ENCODE measurements at regions not wholly inside any gene's neighbourhood (a gene's known extent, or its start where the extent isn't known, plus 50 kb on each side); places are given as distances from the start of the nearest gene placed in this dataset.

DNA sequence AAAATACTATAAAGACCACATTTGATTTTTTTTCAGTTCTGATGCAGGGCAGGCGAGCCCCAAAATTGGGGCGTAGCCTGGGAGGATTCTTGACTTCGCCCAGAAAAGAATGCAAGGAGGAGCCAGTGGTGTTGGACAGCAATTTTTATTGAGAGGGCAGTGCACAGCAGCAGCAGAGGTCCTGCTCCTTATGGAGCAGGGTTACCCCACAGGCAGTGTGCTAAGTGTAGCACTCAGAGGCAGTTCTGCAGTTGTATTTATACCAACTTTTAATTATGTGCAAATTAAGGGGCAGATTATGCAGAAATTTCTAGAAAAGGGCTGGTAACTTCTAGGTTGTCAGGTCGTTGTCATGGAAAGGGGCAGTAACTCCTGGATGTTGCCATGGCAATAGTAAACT lies 69.9 kb downstream of the GASK1B start:
- intact Hi-C loops (cut with DNase I; ENCODE audit: low total_unique reads) = no loop called here
- DNase-seq = no peak
- Histone ChIP-seq H3K9me3 (no peaks in the 10 kb centered on the region), H3K4me3 (no peak overlapping the region), H3K27me3 (replicated peaks in 1 of 7) (no peaks in the 10 kb centered on the region), H3K4me1 (no peaks in the 10 kb centered on the region), H3K27ac (no peak overlapping the region), H3K36me3 (no peaks in the 10 kb centered on the region)
- WGBS, 5 donors = 74 to 89% (median 83%) methylated on average over 4 of the region's 4 CpGs
- TF ChIP-seq POLR2AphosphoS5 (IDR thresholded peaks at IDR 0.05) = no peak
- no peak for TF ChIP-seq POLR2A (IDR thresholded peaks at IDR 0.05)
- TF ChIP-seq, protein P1, sequence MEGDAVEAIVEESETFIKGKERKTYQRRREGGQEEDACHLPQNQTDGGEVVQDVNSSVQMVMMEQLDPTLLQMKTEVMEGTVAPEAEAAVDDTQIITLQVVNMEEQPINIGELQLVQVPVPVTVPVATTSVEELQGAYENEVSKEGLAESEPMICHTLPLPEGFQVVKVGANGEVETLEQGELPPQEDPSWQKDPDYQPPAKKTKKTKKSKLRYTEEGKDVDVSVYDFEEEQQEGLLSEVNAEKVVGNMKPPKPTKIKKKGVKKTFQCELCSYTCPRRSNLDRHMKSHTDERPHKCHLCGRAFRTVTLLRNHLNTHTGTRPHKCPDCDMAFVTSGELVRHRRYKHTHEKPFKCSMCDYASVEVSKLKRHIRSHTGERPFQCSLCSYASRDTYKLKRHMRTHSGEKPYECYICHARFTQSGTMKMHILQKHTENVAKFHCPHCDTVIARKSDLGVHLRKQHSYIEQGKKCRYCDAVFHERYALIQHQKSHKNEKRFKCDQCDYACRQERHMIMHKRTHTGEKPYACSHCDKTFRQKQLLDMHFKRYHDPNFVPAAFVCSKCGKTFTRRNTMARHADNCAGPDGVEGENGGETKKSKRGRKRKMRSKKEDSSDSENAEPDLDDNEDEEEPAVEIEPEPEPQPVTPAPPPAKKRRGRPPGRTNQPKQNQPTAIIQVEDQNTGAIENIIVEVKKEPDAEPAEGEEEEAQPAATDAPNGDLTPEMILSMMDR (IDR thresholded peaks at IDR 0.05 in 8 of 11, conservative IDR thresholded peaks at IDR 0.05 in 3 of 11) = no peak

DNA sequence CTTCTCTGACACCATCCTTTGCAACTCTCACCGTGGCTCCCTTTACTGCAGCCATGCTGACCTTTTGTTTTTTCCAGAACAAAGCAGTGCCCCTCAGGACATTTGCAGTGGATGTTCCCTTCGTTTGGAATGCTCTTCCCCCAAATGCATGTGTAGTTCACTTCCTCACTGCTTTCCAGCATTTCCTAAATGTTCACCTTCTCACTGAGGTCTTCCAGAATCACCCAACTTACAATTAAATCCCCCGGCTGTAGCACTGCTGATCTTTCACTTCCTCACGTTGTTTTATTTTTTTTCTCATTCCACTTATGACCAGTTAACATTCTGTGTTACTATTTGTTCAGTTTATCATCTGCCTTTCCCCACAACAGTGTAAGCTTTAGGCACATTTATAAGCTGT lies 73.1 kb downstream of the GASK1B start:
- intact Hi-C loops (cut with DNase I; ENCODE audit: low total_unique reads) = no loop called here
- Histone ChIP-seq H3K9me3 (no peaks in the 10 kb centered on the region), H3K27ac (no peak overlapping the region), H3K4me3 (no peak overlapping the region), H3K4me1 (no peaks in the 10 kb centered on the region), H3K27me3 (replicated peaks in 1 of 7) (no peaks in the 10 kb centered on the region), H3K36me3 (no peaks in the 10 kb centered on the region)
- DNase-seq = no peak
- 36 to 68% (median 54%) methylated on average over 4 of the region's 4 CpGs for WGBS, 5 donors
- TF ChIP-seq POLR2AphosphoS5 (IDR thresholded peaks at IDR 0.05) = no peak
- TF ChIP-seq, protein P1 (IDR thresholded peaks at IDR 0.05 in 8 of 11, conservative IDR thresholded peaks at IDR 0.05 in 3 of 11) = no peak
- TF ChIP-seq POLR2A (IDR thresholded peaks at IDR 0.05) = no peak

DNA sequence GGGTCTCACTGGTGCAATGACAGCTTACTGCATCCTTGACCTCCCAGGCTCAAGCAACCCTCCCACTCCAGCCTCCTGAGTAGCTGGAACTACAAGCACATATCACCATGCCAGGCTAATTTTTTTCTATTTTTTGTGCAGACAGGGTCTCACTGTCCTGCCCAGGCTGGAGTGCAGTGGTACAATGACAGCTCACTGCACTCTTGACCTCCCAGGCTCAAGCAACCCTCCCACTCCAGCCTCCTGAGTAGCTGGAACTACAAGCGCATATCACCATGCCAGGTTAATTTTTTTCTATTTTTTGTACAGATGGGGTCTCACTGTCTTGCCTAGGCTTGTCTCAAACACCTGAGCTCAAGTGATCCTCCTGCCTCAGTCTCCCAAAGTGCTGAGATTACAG lies 74.0 kb downstream of the GASK1B start:
- DNase-seq = no peak
- Histone ChIP-seq H3K36me3 (no peaks in the 10 kb centered on the region), H3K4me1 (no peaks in the 10 kb centered on the region), H3K4me3 (no peak overlapping the region), H3K27me3 (replicated peaks in 1 of 7) (no peaks in the 10 kb centered on the region), H3K27ac (no peak overlapping the region), H3K9me3 (no peaks in the 10 kb centered on the region)
- 86 to 96% (median 94%) methylated on average over 1 of the region's 1 CpG for WGBS, 5 donors
- intact Hi-C loops (cut with DNase I; ENCODE audit: low total_unique reads) = no loop called here
- TF ChIP-seq, protein P1 (IDR thresholded peaks at IDR 0.05 in 8 of 11, conservative IDR thresholded peaks at IDR 0.05 in 3 of 11) = no peak
- TF ChIP-seq POLR2AphosphoS5 (IDR thresholded peaks at IDR 0.05) (no peak), POLR2A (IDR thresholded peaks at IDR 0.05) (no peak)

DNA sequence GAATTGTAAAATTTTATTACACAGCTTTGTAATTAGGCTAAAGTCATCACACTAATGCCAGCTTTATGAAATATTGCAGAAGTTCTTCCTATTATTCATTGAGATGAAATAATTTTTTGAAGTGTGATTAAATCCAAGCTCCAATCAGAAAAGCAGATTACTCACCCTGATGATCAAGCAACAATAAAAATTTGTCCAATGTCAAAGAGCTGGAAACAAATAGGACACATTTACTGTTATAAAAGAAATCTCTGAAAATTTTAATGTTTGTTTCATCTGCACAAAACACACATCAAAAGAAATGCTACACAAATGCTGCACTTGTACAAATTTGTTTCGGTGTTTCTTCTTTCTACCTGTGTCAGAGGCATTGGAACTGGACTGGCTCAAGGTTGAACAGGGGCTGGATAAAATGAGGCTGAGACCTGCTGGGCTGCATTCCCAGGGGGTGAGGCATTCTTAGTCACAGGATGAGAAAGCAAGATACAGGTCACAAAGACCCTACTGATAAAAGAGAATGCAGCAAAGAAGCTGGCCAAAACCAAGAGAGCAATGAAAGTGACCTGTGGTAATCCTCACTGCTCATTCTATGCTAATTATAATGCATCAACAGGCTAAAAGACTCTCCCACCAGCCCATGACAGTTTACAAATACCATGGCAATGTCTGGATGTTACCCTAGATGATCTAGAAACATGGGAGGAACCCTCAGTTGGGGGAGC lies 78.3 kb downstream of the GASK1B start:
- H3K9me3 ChIP-seq = no peaks in the 10 kb centered on the region
- 86 to 97% (median 92%) methylated on average over 1 of the region's 1 CpG for WGBS, 5 donors
- intact Hi-C loops (cut with DNase I; ENCODE audit: low total_unique reads) = no loop called here
- TF ChIP-seq POLR2AphosphoS5 (IDR thresholded peaks at IDR 0.05) = no peak
- TF ChIP-seq, protein P1 (IDR thresholded peaks at IDR 0.05 in 8 of 11, conservative IDR thresholded peaks at IDR 0.05 in 3 of 11) = no peak
- TF ChIP-seq POLR2A (IDR thresholded peaks at IDR 0.05) = no peak
- H3K27me3 ChIP-seq (replicated peaks in 1 of 7) = no peaks in the 10 kb centered on the region
- H3K4me1 ChIP-seq = no peaks in the 10 kb centered on the region
- no peak for DNase-seq
- no peaks in the 10 kb centered on the region for H3K36me3 ChIP-seq
- no peak overlapping the region for H3K27ac ChIP-seq
- no peak overlapping the region for H3K4me3 ChIP-seq

Measured in spleen (tissue), 11 donors.